Breast epithelium (tissue), 4 donors: ENCODE measurements at regions not wholly inside any gene's neighbourhood (a gene's known extent, or its start where the extent isn't known, plus 50 kb on each side); places are given as distances from the start of the nearest gene placed in this dataset.
A peak's percentile ranks its signal among the peaks of the same experiment; 100 is the strongest.

Experiments
- DNase-seq, 2 donors: peaks; one replicate each; pipeline ENCODE4 v3.0.0-alpha.2; 2019; ENCODE audit warnings: low spot score in 2 of 2
- H3K27ac ChIP-seq, 2 donors: fragments of 200-600 bp; sonication (generic) in 1 of 2; one replicate each; pipeline ENCODE4 v1.5.1; 2016 to 2019; ENCODE audit warnings: mild to moderate bottlenecking in 1 of 2
- H3K27me3 ChIP-seq, 2 donors: fragments of 200-600 bp; sonication (generic) in 1 of 2; one replicate each; pipeline versions ENCODE4 v1.5.1 to v1.6.0; 2017 to 2019; ENCODE audit warnings: control low read depth in 1 of 2, mild to moderate bottlenecking in 1 of 2
- H3K36me3 ChIP-seq: fragments of 200-600 bp; one replicate; pipeline ENCODE4 v1.5.1; 2019
- H3K4me1 ChIP-seq, 2 donors: fragments of 200-600 bp; sonication (generic); one replicate each; pipeline ENCODE4 v1.5.1; 2016 to 2019; ENCODE audit warnings: control low read depth in 1 of 2
- H3K4me3 ChIP-seq, 3 donors: fragments of 200-600 bp; sonication (generic); 1 replicate in 2 of 3; 2 replicates in 1 of 3; pipeline ENCODE4 v1.5.1; 2016 to 2019; ENCODE audit warnings: mild to moderate bottlenecking in 3 of 3, moderate library complexity in 2 of 3
- H3K9me3 ChIP-seq, 2 donors: fragments of 200-600 bp; sonication (generic) in 1 of 2; one replicate each; pipeline ENCODE4 v1.5.1; 2016 to 2019; ENCODE audit warnings: control low read depth in 1 of 2
- POLR2A ChIP-seq: fragments of 450-650 bp; IDR thresholded peaks from one replicate; pipeline ENCODE4 v1.6.1; 2016; ENCODE audit warnings: antibody characterized with exemption, mild to moderate bottlenecking, moderate library complexity
- POLR2AphosphoS5 ChIP-seq, 3 donors: sonication (generic); formaldehyde crosslinking; IDR thresholded peaks; one replicate each; pipeline ENCODE4 v1.6.1; 2017; ENCODE audit warnings: antibody characterized with exemption in 3 of 3
- intact Hi-C: fragments of 100-400 bp; cut with DNase I; formaldehyde crosslinking; loops from one replicate; pipeline ENCODE4 v1.15.1; 2023; ENCODE audit warnings: low total_unique reads
- TF ChIP-seq, protein P1 (sequence below), 3 donors: fragments of 450-650 bp; IDR thresholded peaks; one replicate each; pipeline ENCODE4 v1.5.1; 2016 to 2017; ENCODE audit warnings: antibody characterized with exemption in 3 of 3, mild to moderate bottlenecking in 3 of 3, moderate library complexity in 3 of 3

DNA sequence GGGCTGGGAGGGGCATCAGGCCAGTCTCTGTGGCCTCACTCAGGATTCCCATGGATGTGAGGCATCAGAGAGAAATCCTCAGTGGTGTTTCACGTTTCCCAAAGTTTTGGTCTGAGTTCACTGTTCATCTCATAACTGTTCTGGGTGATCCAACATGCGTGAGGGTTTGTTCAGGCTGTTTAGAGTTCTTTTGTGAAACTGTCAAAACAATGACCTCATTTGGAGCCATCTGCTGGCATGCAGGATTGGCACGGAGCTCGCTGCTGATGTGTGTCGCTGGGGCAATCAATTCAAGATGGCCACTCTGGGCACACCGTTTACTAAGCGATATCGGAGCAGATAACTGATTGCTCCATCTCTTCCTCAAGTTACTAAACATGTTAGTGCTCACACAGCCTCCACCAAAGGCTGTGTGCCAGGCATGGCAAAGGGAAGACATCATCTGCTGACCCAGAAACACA lies 365.6 kb downstream of the WDR11 start:
- no peak for DNase-seq
- intact Hi-C loops, result no loop called here
- Histone ChIP-seq H3K4me1 (no peaks in the 10 kb centered on the region), H3K4me3 (no peak overlapping the region), H3K9me3 (no peaks in the 10 kb centered on the region), H3K27me3 (peaks cover 0 to 8% of the 10 kb centered on the region in 2 donors), H3K27ac (no peak overlapping the region), H3K36me3 (no peaks in the 10 kb centered on the region)
- TF ChIP-seq POLR2AphosphoS5 (IDR thresholded peaks at IDR 0.05), result peak in 1 of 3 donors; percentile 53
- TF ChIP-seq, protein P1, sequence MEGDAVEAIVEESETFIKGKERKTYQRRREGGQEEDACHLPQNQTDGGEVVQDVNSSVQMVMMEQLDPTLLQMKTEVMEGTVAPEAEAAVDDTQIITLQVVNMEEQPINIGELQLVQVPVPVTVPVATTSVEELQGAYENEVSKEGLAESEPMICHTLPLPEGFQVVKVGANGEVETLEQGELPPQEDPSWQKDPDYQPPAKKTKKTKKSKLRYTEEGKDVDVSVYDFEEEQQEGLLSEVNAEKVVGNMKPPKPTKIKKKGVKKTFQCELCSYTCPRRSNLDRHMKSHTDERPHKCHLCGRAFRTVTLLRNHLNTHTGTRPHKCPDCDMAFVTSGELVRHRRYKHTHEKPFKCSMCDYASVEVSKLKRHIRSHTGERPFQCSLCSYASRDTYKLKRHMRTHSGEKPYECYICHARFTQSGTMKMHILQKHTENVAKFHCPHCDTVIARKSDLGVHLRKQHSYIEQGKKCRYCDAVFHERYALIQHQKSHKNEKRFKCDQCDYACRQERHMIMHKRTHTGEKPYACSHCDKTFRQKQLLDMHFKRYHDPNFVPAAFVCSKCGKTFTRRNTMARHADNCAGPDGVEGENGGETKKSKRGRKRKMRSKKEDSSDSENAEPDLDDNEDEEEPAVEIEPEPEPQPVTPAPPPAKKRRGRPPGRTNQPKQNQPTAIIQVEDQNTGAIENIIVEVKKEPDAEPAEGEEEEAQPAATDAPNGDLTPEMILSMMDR (IDR thresholded peaks at IDR 0.05), result no peak
- no peak for TF ChIP-seq POLR2A

DNA sequence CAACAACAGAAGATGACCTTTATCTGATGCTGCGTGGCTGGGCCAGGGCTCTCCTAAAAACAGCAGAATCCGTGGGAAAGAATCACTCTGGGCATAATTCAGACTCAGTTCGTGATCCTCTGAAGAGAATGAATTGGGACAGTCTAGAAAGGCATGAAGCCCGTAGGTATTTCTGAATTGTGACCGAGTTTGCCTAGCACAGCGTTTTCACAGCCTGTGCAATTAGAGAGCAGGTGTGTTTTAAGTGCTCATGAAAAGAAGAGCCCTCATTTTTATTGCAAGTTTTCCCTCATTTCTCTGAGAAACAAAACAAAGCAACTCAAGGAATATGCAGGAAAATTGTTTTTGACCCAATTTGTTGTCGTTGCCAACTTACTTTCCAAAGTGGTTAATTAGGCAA lies 366.2 kb downstream of the WDR11 start:
- H3K27me3 ChIP-seq, result peaks cover 0 to 8% of the 10 kb centered on the region in 2 donors
- no peak for DNase-seq
- no peak overlapping the region for H3K4me3 ChIP-seq
- intact Hi-C loops, result no loop called here
- H3K4me1 ChIP-seq, result no peaks in the 10 kb centered on the region
- H3K36me3 ChIP-seq, result no peaks in the 10 kb centered on the region
- TF ChIP-seq, protein P1 (IDR thresholded peaks at IDR 0.05), result no peak
- no peak for TF ChIP-seq POLR2A
- no peaks in the 10 kb centered on the region for H3K9me3 ChIP-seq
- H3K27ac ChIP-seq, result no peak overlapping the region

DNA sequence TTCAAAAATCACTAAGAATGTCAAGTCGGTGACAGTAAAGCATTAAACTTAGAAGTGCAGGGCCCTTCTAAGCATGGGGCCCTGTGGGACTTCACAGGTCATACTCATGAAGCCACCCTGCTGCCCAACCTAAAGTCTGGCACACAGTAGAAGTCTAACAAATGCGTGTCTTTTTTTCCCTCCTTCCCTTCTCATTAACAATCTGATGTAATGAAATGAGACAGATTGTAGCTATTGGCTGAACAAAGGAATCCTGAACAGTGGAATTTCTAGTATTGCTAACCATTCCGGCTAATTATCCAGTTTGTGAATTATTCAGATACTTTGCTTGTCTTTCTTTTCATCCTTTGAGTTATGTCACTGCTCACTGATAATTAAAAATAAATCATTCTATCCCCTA lies 369.9 kb downstream of the WDR11 start:
- Histone ChIP-seq H3K27ac (no peak overlapping the region), H3K4me3 (no peak overlapping the region), H3K9me3 (no peaks in the 10 kb centered on the region), H3K36me3 (no peaks in the 10 kb centered on the region), H3K27me3 (no peaks in the 10 kb centered on the region), H3K4me1 (no peaks in the 10 kb centered on the region)
- no peak for TF ChIP-seq POLR2AphosphoS5 (IDR thresholded peaks at IDR 0.05)
- TF ChIP-seq, protein P1 (IDR thresholded peaks at IDR 0.05), result no peak
- intact Hi-C loops, result no loop called here
- DNase-seq, result no peak

DNA sequence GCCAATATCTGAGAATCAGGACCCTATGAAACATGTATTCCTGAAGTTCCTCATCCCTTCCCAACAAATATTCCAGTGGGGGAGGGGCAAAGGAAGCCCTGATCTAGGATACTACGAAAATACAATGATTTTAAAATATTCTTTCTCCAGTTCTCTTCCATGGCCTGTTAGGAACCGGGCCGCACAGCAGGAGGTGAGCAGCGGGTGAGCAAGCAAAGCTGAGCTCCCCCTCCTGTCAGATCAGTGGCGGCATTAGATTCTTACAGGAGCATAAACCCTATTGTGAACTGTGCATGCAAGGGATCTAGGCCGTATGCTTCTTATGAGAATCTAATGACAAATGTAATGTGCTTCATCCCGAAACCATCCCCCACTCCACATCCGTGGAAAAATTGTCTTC lies 370.8 kb downstream of the WDR11 start:
- Histone ChIP-seq H3K9me3 (no peaks in the 10 kb centered on the region), H3K36me3 (no peaks in the 10 kb centered on the region), H3K4me3 (no peak overlapping the region), H3K27ac (no peak overlapping the region), H3K4me1 (no peaks in the 10 kb centered on the region), H3K27me3 (no peaks in the 10 kb centered on the region)
- intact Hi-C loops, result no loop called here
- TF ChIP-seq POLR2AphosphoS5 (IDR thresholded peaks at IDR 0.05) (no peak), POLR2A (no peak)
- TF ChIP-seq, protein P1 (IDR thresholded peaks at IDR 0.05), result no peak
- no peak for DNase-seq

DNA sequence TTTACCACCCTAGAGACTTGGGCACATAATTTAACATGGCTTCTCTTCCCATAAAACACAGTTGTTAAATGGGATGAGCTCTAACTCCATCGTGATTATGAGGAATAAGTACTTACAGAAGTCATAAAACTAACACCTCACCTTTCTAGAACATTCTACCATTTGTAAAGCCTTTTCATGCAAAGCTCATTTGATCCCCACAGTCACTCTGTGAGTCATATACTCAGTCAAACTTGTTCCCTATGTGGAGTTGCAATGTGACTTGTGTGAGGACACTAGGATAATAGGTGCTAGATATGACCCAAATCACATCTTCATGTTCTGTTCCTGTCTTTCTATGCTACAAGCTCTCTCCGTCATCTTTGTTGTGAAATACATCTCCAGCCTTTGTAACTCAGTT lies 371.7 kb downstream of the WDR11 start:
- intact Hi-C loops, result no loop called here
- no peak overlapping the region for H3K27ac ChIP-seq
- no peaks in the 10 kb centered on the region for H3K4me1 ChIP-seq
- H3K9me3 ChIP-seq, result no peaks in the 10 kb centered on the region
- DNase-seq, result no peak
- no peak overlapping the region for H3K4me3 ChIP-seq
- TF ChIP-seq POLR2A (no peak), POLR2AphosphoS5 (IDR thresholded peaks at IDR 0.05) (no peak)
- TF ChIP-seq, protein P1 (IDR thresholded peaks at IDR 0.05), result no peak
- H3K27me3 ChIP-seq, result no peaks in the 10 kb centered on the region
- H3K36me3 ChIP-seq, result no peaks in the 10 kb centered on the region
